ENCODE measurements at regions not wholly inside any gene's neighbourhood (a gene's known extent, or its start where the extent isn't known, plus 50 kb on each side); places are given as distances from the start of the nearest gene placed in this dataset.

GRCh38 chr22:49411236-49411635 is 416.4 kb downstream of the BRD1 start:
- Mint-ChIP-seq H3K27ac (peak overlapping the region in 1 of 2 donors; percentile 71), H3K4me1 (no peaks in the 10 kb centered on the region), H3K4me3 (no peak overlapping the region), H3K27me3 (peaks cover 24% of the 10 kb centered on the region), H3K9me3 (peaks cover 0 to 3% of the 10 kb centered on the region in 2 donors)
- ATAC-seq (no peak), DNase-seq (no peak)

- H3K4me1 Mint-ChIP-seq = no peaks in the 10 kb centered on the region
- ATAC-seq (no peak), DNase-seq (no peak)
- no peak overlapping the region for H3K4me3 Mint-ChIP-seq
- H3K9me3 Mint-ChIP-seq = peaks cover 0 to 3% of the 10 kb centered on the region in 2 donors
- H3K27ac Mint-ChIP-seq = no peak overlapping the region
- H3K27me3 Mint-ChIP-seq = peaks cover 41% of the 10 kb centered on the region
Measured at GRCh38 chr22:49408102-49408836, 419.4 kb downstream of the BRD1 start.

GRCh38 chr22:49406879-49407587 is 420.6 kb downstream of the BRD1 start:
- ATAC-seq (no peak), DNase-seq (no peak)
- H3K27me3 Mint-ChIP-seq = peaks cover 43% of the 10 kb centered on the region
- H3K4me1 Mint-ChIP-seq = no peaks in the 10 kb centered on the region
- H3K4me3 Mint-ChIP-seq = no peak overlapping the region
- H3K27ac Mint-ChIP-seq = no peak overlapping the region
- H3K9me3 Mint-ChIP-seq = peaks cover 0 to 3% of the 10 kb centered on the region in 2 donors

GRCh38 chr22:49406047-49406650 is 421.5 kb downstream of the BRD1 start:
- no peaks in the 10 kb centered on the region for H3K4me1 Mint-ChIP-seq
- H3K27me3 Mint-ChIP-seq = peaks cover 37% of the 10 kb centered on the region
- peaks cover 0 to 3% of the 10 kb centered on the region in 2 donors for H3K9me3 Mint-ChIP-seq
- no peak for DNase-seq
- H3K4me3 Mint-ChIP-seq = no peak overlapping the region
- no peak for ATAC-seq
- H3K27ac Mint-ChIP-seq = no peak overlapping the region

GRCh38 chr22:49405590-49405989 is 422.1 kb downstream of the BRD1 start:
- DNase-seq = no peak
- no peaks in the 10 kb centered on the region for H3K4me1 Mint-ChIP-seq
- no peak for ATAC-seq
- no peak overlapping the region for H3K27ac Mint-ChIP-seq
- peaks cover 35% of the 10 kb centered on the region for H3K27me3 Mint-ChIP-seq
- peaks cover 0 to 3% of the 10 kb centered on the region in 2 donors for H3K9me3 Mint-ChIP-seq
- H3K4me3 Mint-ChIP-seq = no peak overlapping the region

GRCh38 chr22:49404576-49405241 is 423.0 kb downstream of the BRD1 start:
- no peak overlapping the region for H3K4me3 Mint-ChIP-seq
- peaks cover 35% of the 10 kb centered on the region for H3K27me3 Mint-ChIP-seq
- H3K27ac Mint-ChIP-seq = no peak overlapping the region
- H3K4me1 Mint-ChIP-seq = no peaks in the 10 kb centered on the region
- ATAC-seq (no peak), DNase-seq (no peak)
- peaks cover 0 to 3% of the 10 kb centered on the region in 2 donors for H3K9me3 Mint-ChIP-seq

- H3K4me3 Mint-ChIP-seq = no peak overlapping the region
- peaks cover 35% of the 10 kb centered on the region for H3K27me3 Mint-ChIP-seq
- no peak overlapping the region for H3K27ac Mint-ChIP-seq
- H3K4me1 Mint-ChIP-seq = no peaks in the 10 kb centered on the region
- DNase-seq = no peak
- ATAC-seq = no peak
- H3K9me3 Mint-ChIP-seq = no peaks in the 10 kb centered on the region
Measured at GRCh38 chr22:49404020-49404419, 423.7 kb downstream of the BRD1 start.

GRCh38 chr22:49403102-49403501 is 424.6 kb downstream of the BRD1 start:
- no peaks in the 10 kb centered on the region for H3K9me3 Mint-ChIP-seq
- ATAC-seq = no peak
- H3K4me3 Mint-ChIP-seq = no peak overlapping the region
- no peak overlapping the region for H3K27ac Mint-ChIP-seq
- H3K27me3 Mint-ChIP-seq = peaks cover 32% of the 10 kb centered on the region
- H3K4me1 Mint-ChIP-seq = no peaks in the 10 kb centered on the region
- no peak for DNase-seq

GRCh38 chr22:49402169-49402568 is 425.5 kb downstream of the BRD1 start:
- no peak for DNase-seq
- H3K4me1 Mint-ChIP-seq = no peaks in the 10 kb centered on the region
- no peak for ATAC-seq

GRCh38 chr22:49400941-49401598 is 426.6 kb downstream of the BRD1 start:
- H3K4me1 Mint-ChIP-seq = no peaks in the 10 kb centered on the region

More at GRCh38 chr22:49402169-49402568, 425.5 kb downstream of the BRD1 start:
- Mint-ChIP-seq H3K9me3 (no peaks in the 10 kb centered on the region), H3K4me3 (no peak overlapping the region), H3K27ac (peak overlapping the region in 1 of 2 donors; percentile 83), H3K27me3 (peaks cover 27% of the 10 kb centered on the region)

GRCh38 chr22:49400136-49400940 is 427.3 kb downstream of the BRD1 start:
- Mint-ChIP-seq H3K4me3 (no peak overlapping the region), H3K27ac (no peak overlapping the region), H3K27me3 (peaks cover 18% of the 10 kb centered on the region), H3K4me1 (no peaks in the 10 kb centered on the region), H3K9me3 (no peaks in the 10 kb centered on the region)
- no peak for ATAC-seq
- DNase-seq = no peak

More at GRCh38 chr22:49400941-49401598, 426.6 kb downstream of the BRD1 start:
- Mint-ChIP-seq H3K27ac (no peak overlapping the region), H3K4me3 (no peak overlapping the region), H3K27me3 (peaks cover 18% of the 10 kb centered on the region), H3K9me3 (no peaks in the 10 kb centered on the region)
- DNase-seq = no peak
- ATAC-seq = no peak

- peaks cover 6% of the 10 kb centered on the region for H3K27me3 Mint-ChIP-seq
- H3K9me3 Mint-ChIP-seq = peaks cover 11 to 14% of the 10 kb centered on the region in 2 donors
- H3K27ac Mint-ChIP-seq = no peak overlapping the region
- no peak for DNase-seq
- ATAC-seq = no peak
- no peak overlapping the region for H3K4me3 Mint-ChIP-seq
- H3K4me1 Mint-ChIP-seq = peaks cover 6% of the 10 kb centered on the region
Measured at GRCh38 chr22:49398646-49399045, 429.0 kb downstream of the BRD1 start.

GRCh38 chr22:49398115-49398514 is 429.6 kb downstream of the BRD1 start:
- no peak for ATAC-seq
- Mint-ChIP-seq H3K4me3 (no peak overlapping the region), H3K4me1 (peaks cover 6% of the 10 kb centered on the region), H3K27ac (no peak overlapping the region), H3K9me3 (peaks cover 16 to 20% of the 10 kb centered on the region in 2 donors), H3K27me3 (peaks cover 5% of the 10 kb centered on the region)
- DNase-seq = no peak

- peaks cover 16 to 21% of the 10 kb centered on the region in 2 donors for H3K9me3 Mint-ChIP-seq
- H3K27me3 Mint-ChIP-seq = peaks cover 17% of the 10 kb centered on the region
- no peak overlapping the region for H3K4me3 Mint-ChIP-seq
- ATAC-seq = no peak
- no peak overlapping the region for H3K27ac Mint-ChIP-seq
- H3K4me1 Mint-ChIP-seq = peaks cover 6% of the 10 kb centered on the region
- no peak for DNase-seq
Measured at GRCh38 chr22:49396817-49397216, 430.9 kb downstream of the BRD1 start.

All from stimulated activated naive CD8-positive, alpha-beta T cell treated with anti-CD3 and anti-CD28 coated beads, Interleukin-15, amount 100 ng/mL, for 72 hours (primary cell).